ENCODE measurements at regions not wholly inside any gene's neighbourhood (a gene's known extent, or its start where the extent isn't known, plus 50 kb on each side); places are given as distances from the start of the nearest gene placed in this dataset.

DNA sequence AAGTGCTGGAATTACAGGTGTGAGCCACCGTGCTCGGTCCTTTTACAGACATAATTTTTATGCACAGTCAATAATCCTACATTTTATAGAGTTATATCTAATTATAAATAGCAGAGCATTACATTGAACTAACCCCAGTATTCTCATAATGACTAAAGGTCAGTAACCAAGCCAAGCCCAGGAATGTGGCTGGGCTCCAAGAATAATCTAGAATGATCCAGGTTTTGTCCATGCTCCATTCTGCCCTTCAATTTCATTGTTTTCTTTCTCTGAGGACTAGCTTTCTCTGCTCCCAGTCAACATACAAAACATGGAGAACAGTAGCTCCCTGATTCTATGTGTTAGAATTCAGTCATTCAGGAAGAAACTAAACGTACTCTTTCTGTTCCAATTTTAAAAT lies 92.1 kb upstream of the KRR1 start:
- Histone ChIP-seq H3K9me3 (ENCODE audit: low read depth) (no peaks in the 10 kb centered on the region), H3K4me3 (no peak overlapping the region), H3K4me2 (no peak overlapping the region), H3K36me3 (no peaks in the 10 kb centered on the region), H4K20me1 (ENCODE audit: low read depth) (no peaks in the 10 kb centered on the region), H3F3A (ENCODE audit: low read depth) (no peaks in the 10 kb centered on the region), H3K9ac (no peak overlapping the region), H3K27me3 (no peaks in the 10 kb centered on the region), H3K79me2 (ENCODE audit: low read depth) (no peaks in the 10 kb centered on the region), H2AFZ (replicated peaks) (no peak overlapping the region), H3K4me1 (no peaks in the 10 kb centered on the region), H3K27ac (no peak overlapping the region)
- Mint-ChIP-seq H3K27ac (no peak overlapping the region), H3K4me3 (no peak overlapping the region), H3K9me3 (peaks cover 6% of the 10 kb centered on the region), H3K36me3 (peaks cover 1% of the 10 kb centered on the region), H3K4me1 (peaks cover 15% of the 10 kb centered on the region), H3K27me3 (ENCODE audit: insufficient read depth, low read depth) (peaks cover 4% of the 10 kb centered on the region)
- TF ChIP-seq, protein P1, sequence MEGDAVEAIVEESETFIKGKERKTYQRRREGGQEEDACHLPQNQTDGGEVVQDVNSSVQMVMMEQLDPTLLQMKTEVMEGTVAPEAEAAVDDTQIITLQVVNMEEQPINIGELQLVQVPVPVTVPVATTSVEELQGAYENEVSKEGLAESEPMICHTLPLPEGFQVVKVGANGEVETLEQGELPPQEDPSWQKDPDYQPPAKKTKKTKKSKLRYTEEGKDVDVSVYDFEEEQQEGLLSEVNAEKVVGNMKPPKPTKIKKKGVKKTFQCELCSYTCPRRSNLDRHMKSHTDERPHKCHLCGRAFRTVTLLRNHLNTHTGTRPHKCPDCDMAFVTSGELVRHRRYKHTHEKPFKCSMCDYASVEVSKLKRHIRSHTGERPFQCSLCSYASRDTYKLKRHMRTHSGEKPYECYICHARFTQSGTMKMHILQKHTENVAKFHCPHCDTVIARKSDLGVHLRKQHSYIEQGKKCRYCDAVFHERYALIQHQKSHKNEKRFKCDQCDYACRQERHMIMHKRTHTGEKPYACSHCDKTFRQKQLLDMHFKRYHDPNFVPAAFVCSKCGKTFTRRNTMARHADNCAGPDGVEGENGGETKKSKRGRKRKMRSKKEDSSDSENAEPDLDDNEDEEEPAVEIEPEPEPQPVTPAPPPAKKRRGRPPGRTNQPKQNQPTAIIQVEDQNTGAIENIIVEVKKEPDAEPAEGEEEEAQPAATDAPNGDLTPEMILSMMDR (IDR thresholded peaks at IDR 0.05) = no peak
- TF ChIP-seq EZH2 (IDR thresholded peaks at IDR 0.05) (no peak), EZH2phosphoT487 (IDR thresholded peaks at IDR 0.05) (no peak)
- DNase-seq (ENCODE audit: low spot score) = no peak

DNA sequence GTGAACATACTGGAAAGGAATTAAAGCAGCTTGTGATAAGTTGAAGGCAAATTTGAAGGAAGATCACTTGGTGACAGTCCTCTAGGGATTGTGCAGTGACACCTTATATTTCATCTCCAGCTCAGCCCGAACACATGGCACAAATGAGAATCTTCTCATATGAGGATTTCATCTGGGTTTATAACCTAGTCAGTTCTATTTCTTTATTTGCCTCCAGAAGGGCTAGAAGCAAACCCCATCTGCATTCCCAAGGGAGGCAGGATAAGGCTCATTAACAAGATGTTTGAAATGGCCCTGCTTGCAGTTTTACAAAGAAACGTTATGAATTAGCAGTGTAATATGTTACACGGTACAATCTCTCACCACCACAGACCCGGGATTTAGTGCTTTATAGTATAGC lies 90.7 kb upstream of the KRR1 start:
- H4K20me1 ChIP-seq (ENCODE audit: low read depth) = no peaks in the 10 kb centered on the region
- no peaks in the 10 kb centered on the region for H3K79me2 ChIP-seq (ENCODE audit: low read depth)
- TF ChIP-seq, protein P1 (IDR thresholded peaks at IDR 0.05) = no peak
- TF ChIP-seq EZH2phosphoT487 (IDR thresholded peaks at IDR 0.05) (no peak), EZH2 (IDR thresholded peaks at IDR 0.05) (no peak)
- H2AFZ ChIP-seq (replicated peaks) = no peak overlapping the region
- peaks cover 1% of the 10 kb centered on the region for H3K36me3 Mint-ChIP-seq
- H3K27me3 Mint-ChIP-seq (ENCODE audit: insufficient read depth, low read depth) = peaks cover 4% of the 10 kb centered on the region
- H3K36me3 ChIP-seq = no peaks in the 10 kb centered on the region
- H3K9me3 ChIP-seq (ENCODE audit: low read depth) = no peaks in the 10 kb centered on the region
- no peak overlapping the region for H3K4me3 Mint-ChIP-seq
- H3K27ac ChIP-seq = no peak overlapping the region
- peaks cover 11% of the 10 kb centered on the region for H3K4me1 Mint-ChIP-seq
- H3K4me1 ChIP-seq = no peaks in the 10 kb centered on the region
- H3K27ac Mint-ChIP-seq = no peak overlapping the region
- DNase-seq (ENCODE audit: low spot score) = no peak
- H3F3A ChIP-seq (ENCODE audit: low read depth) = no peaks in the 10 kb centered on the region
- H3K4me2 ChIP-seq = no peak overlapping the region
- H3K9ac ChIP-seq = no peak overlapping the region
- no peaks in the 10 kb centered on the region for H3K27me3 ChIP-seq
- no peak overlapping the region for H3K4me3 ChIP-seq
- peaks cover 6% of the 10 kb centered on the region for H3K9me3 Mint-ChIP-seq

DNA sequence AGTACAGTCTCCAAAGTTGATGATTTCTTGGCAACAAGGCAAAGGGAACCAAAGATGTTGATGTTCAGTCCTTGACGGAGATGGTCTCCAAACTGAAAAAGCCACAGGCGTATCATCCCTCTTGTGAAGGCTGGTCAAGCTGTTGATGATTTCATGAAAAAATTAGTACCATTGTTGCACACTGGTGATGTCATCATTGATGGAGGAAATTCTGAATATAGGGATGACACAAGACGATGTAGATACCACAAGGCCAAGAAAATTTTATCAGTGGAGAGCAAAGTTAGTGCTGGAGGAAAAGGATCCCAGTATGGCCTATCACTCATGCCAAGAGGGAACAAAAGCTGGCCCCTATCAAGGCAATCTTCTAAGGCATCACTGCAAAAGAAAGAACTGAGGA lies 88.7 kb upstream of the KRR1 start:
- TF ChIP-seq EZH2 (IDR thresholded peaks at IDR 0.05) (no peak), EZH2phosphoT487 (IDR thresholded peaks at IDR 0.05) (no peak)
- TF ChIP-seq, protein P1 (IDR thresholded peaks at IDR 0.05) = no peak
- Mint-ChIP-seq H3K27me3 (ENCODE audit: insufficient read depth, low read depth) (peaks cover 4% of the 10 kb centered on the region), H3K27ac (no peak overlapping the region), H3K36me3 (peaks cover 1% of the 10 kb centered on the region), H3K9me3 (peaks cover 6% of the 10 kb centered on the region), H3K4me3 (no peak overlapping the region), H3K4me1 (no peaks in the 10 kb centered on the region)
- no peak overlapping the region for H2AFZ ChIP-seq (replicated peaks)
- H3K4me1 ChIP-seq = no peaks in the 10 kb centered on the region
- no peaks in the 10 kb centered on the region for H3K36me3 ChIP-seq
- H3F3A ChIP-seq (ENCODE audit: low read depth) = no peaks in the 10 kb centered on the region
- no peak overlapping the region for H3K4me2 ChIP-seq
- no peak overlapping the region for H3K4me3 ChIP-seq
- no peak overlapping the region for H3K27ac ChIP-seq
- DNase-seq (ENCODE audit: low spot score) = no peak
- no peaks in the 10 kb centered on the region for H3K79me2 ChIP-seq (ENCODE audit: low read depth)
- H4K20me1 ChIP-seq (ENCODE audit: low read depth) = no peaks in the 10 kb centered on the region
- no peak overlapping the region for H3K9ac ChIP-seq
- no peaks in the 10 kb centered on the region for H3K9me3 ChIP-seq (ENCODE audit: low read depth)
- no peaks in the 10 kb centered on the region for H3K27me3 ChIP-seq
